ENCODE measurements at regions not wholly inside any gene's neighbourhood (a gene's known extent, or its start where the extent isn't known, plus 50 kb on each side); places are given as distances from the start of the nearest gene placed in this dataset.
A peak's percentile ranks its signal among the peaks of the same experiment; 100 is the strongest.

GRCh38 chr4:138945840-138946239 lies 69.7 kb upstream of the NOCT start:
- H3K9me3 ChIP-seq (ENCODE audit: control insufficient read depth, low read length) = no peaks in the 10 kb centered on the region

GRCh38 chr4:138945401-138945800 lies 70.2 kb upstream of the NOCT start:
- Histone ChIP-seq H3K9me3 (ENCODE audit: control insufficient read depth, low read length) (no peaks in the 10 kb centered on the region), H3K4me2 (ENCODE audit: low read length) (no peak overlapping the region), H3K27ac (no peak overlapping the region), H3K79me2 (no peaks in the 10 kb centered on the region), H3K36me3 (ENCODE audit: control insufficient read depth, insufficient read depth, low read length) (no peaks in the 10 kb centered on the region), H2AFZ (no peak overlapping the region), H3K27me3 (ENCODE audit: control insufficient read depth, insufficient read depth, low read length) (no peaks in the 10 kb centered on the region), H3K4me1 (no peaks in the 10 kb centered on the region), H3K9ac (no peak overlapping the region), H3K4me3 (ENCODE audit: low read depth, low read length) (no peak overlapping the region)
- no peak for TF ChIP-seq CTCF (IDR thresholded peaks at IDR 0.05)

More at GRCh38 chr4:138945840-138946239, 69.7 kb upstream of the NOCT start:
- H3K79me2 ChIP-seq = no peaks in the 10 kb centered on the region
- no peaks in the 10 kb centered on the region for H3K27me3 ChIP-seq (ENCODE audit: control insufficient read depth, insufficient read depth, low read length)
- no peak for TF ChIP-seq CTCF (IDR thresholded peaks at IDR 0.05)
- no peak overlapping the region for H3K27ac ChIP-seq
- no peaks in the 10 kb centered on the region for H3K36me3 ChIP-seq (ENCODE audit: control insufficient read depth, insufficient read depth, low read length)
- no peak overlapping the region for H3K9ac ChIP-seq
- no peak overlapping the region for H3K4me2 ChIP-seq (ENCODE audit: low read length)
- H3K4me1 ChIP-seq = no peaks in the 10 kb centered on the region
- H2AFZ ChIP-seq = no peak overlapping the region
- no peak overlapping the region for H3K4me3 ChIP-seq (ENCODE audit: low read depth, low read length)

- Histone ChIP-seq H3K4me1 (no peaks in the 10 kb centered on the region), H3K36me3 (ENCODE audit: control insufficient read depth, insufficient read depth, low read length) (no peaks in the 10 kb centered on the region), H3K27ac (no peak overlapping the region), H3K4me3 (ENCODE audit: low read depth, low read length) (no peak overlapping the region), H2AFZ (no peak overlapping the region), H3K9ac (no peak overlapping the region), H3K27me3 (ENCODE audit: control insufficient read depth, insufficient read depth, low read length) (no peaks in the 10 kb centered on the region), H3K9me3 (ENCODE audit: control insufficient read depth, low read length) (no peaks in the 10 kb centered on the region), H3K4me2 (ENCODE audit: low read length) (no peak overlapping the region), H3K79me2 (no peaks in the 10 kb centered on the region)
- no peak for TF ChIP-seq CTCF (IDR thresholded peaks at IDR 0.05)
These were observed 71.7 kb upstream of the NOCT start for GRCh38 chr4:138943893-138944292.

GRCh38 chr4:138941037-138941436 lies 74.5 kb upstream of the NOCT start:
- Histone ChIP-seq H3K27ac (no peak overlapping the region), H3K4me2 (ENCODE audit: low read length) (no peak overlapping the region), H3K36me3 (ENCODE audit: control insufficient read depth, insufficient read depth, low read length) (no peaks in the 10 kb centered on the region), H2AFZ (no peak overlapping the region), H3K4me3 (ENCODE audit: low read depth, low read length) (no peak overlapping the region), H3K79me2 (no peaks in the 10 kb centered on the region), H3K9ac (no peak overlapping the region), H3K27me3 (ENCODE audit: control insufficient read depth, insufficient read depth, low read length) (no peaks in the 10 kb centered on the region), H3K9me3 (ENCODE audit: control insufficient read depth, low read length) (no peaks in the 10 kb centered on the region), H3K4me1 (no peaks in the 10 kb centered on the region)
- TF ChIP-seq CTCF (IDR thresholded peaks at IDR 0.05) = no peak

- Histone ChIP-seq H3K36me3 (ENCODE audit: control insufficient read depth, insufficient read depth, low read length) (no peaks in the 10 kb centered on the region), H2AFZ (peak overlapping the region; percentile 38), H3K9me3 (ENCODE audit: control insufficient read depth, low read length) (no peaks in the 10 kb centered on the region), H3K4me1 (no peaks in the 10 kb centered on the region), H3K27ac (peak overlapping the region; percentile 20), H3K27me3 (ENCODE audit: control insufficient read depth, insufficient read depth, low read length) (no peaks in the 10 kb centered on the region), H3K79me2 (no peaks in the 10 kb centered on the region), H3K9ac (no peak overlapping the region), H3K4me2 (ENCODE audit: low read length) (no peak overlapping the region), H3K4me3 (ENCODE audit: low read depth, low read length) (no peak overlapping the region)
- TF ChIP-seq CTCF (IDR thresholded peaks at IDR 0.05) = no peak
These were observed 75.6 kb upstream of the NOCT start for GRCh38 chr4:138939960-138940359.

Measured in parathyroid adenoma (tissue), 2 donors.